ENCODE measurements at regions not wholly inside any gene's neighbourhood (a gene's known extent, or its start where the extent isn't known, plus 50 kb on each side); places are given as distances from the start of the nearest gene placed in this dataset.

DNA sequence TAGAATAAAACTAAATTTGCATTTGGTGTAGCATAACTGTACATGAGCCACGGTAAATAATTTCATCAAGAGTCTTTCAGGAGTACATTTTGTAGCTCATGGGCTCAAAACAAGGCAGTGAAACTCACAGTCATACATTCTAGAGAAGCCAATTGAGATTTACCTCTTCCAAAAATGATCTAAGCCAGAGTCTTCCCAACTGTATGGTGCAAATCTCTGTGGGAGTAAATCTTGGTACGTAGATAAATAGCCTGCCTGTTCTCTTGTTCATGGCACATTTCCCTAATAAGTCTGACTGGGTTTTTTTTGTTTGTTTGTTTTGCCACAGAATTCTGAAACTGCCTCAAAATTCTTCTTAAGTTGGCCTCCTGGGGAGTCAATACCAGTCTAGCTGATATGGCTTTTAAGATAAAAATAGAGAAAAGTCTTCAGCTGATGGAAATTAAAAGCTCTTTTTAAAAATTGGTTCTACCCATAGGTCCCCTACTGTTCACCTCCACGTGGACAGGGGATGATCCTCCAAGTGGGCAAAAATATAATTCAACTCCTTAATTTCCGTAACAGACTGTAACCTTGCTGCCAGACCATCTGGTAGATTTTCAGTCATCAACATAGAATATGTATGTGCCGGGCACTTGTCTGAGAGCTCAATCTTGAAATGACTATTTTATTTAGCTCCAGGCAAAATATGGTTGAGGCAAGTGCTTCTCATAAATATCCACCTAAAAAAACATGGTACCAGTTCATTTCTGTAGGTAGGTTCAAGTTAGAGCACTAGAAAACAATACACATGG, 365.4 kb downstream of the PDHA2 start:
- Histone ChIP-seq H3K36me3 (no peaks in the 10 kb centered on the region), H3K9me3 (no peaks in the 10 kb centered on the region), H3K27ac (no peak overlapping the region), H3K4me1 (no peaks in the 10 kb centered on the region), H3K27me3 (no peaks in the 10 kb centered on the region), H3K4me3 (replicated peaks in 1 of 3) (no peak overlapping the region)
- TF ChIP-seq, protein P1, sequence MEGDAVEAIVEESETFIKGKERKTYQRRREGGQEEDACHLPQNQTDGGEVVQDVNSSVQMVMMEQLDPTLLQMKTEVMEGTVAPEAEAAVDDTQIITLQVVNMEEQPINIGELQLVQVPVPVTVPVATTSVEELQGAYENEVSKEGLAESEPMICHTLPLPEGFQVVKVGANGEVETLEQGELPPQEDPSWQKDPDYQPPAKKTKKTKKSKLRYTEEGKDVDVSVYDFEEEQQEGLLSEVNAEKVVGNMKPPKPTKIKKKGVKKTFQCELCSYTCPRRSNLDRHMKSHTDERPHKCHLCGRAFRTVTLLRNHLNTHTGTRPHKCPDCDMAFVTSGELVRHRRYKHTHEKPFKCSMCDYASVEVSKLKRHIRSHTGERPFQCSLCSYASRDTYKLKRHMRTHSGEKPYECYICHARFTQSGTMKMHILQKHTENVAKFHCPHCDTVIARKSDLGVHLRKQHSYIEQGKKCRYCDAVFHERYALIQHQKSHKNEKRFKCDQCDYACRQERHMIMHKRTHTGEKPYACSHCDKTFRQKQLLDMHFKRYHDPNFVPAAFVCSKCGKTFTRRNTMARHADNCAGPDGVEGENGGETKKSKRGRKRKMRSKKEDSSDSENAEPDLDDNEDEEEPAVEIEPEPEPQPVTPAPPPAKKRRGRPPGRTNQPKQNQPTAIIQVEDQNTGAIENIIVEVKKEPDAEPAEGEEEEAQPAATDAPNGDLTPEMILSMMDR (IDR thresholded peaks at IDR 0.05): no peak
- no peak for TF ChIP-seq POLR2A (IDR thresholded peaks at IDR 0.05)
- intact Hi-C loops (cut with DNase I): no loop called here
- 59 to 77% methylated on average over 5 of the region's 5 CpGs for WGBS, 2 donors
- DNase-seq: no peak

DNA sequence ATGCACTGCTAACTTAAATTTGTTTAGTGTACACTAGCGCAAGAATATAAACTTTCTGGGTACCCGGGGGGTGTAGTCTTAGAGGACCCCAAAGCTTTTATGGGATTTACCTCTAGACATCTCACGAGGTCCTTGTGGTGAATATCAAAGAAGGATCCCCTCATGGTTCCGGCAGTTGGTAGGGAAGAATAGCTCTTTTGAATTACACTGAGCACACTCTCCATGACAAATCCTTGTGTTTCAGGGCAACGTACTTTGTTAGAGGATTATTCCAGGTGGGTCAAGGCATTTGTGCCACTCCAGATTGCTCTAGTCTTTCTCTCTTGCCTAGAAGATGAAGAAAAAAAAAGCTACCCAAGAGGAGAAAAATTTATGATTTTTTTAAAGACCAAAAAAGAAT, 387.6 kb downstream of the PDHA2 start:
- Histone ChIP-seq H3K27ac (no peak overlapping the region), H3K4me1 (no peaks in the 10 kb centered on the region), H3K9me3 (no peaks in the 10 kb centered on the region), H3K27me3 (no peaks in the 10 kb centered on the region), H3K4me3 (replicated peaks in 1 of 3) (no peak overlapping the region), H3K36me3 (no peaks in the 10 kb centered on the region)
- 91 to 94% methylated on average over 5 of the region's 5 CpGs for WGBS, 2 donors
- TF ChIP-seq POLR2A (IDR thresholded peaks at IDR 0.05): no peak
- TF ChIP-seq, protein P1 (IDR thresholded peaks at IDR 0.05): no peak
- DNase-seq: no peak
- intact Hi-C loops (cut with DNase I): no loop called here

DNA sequence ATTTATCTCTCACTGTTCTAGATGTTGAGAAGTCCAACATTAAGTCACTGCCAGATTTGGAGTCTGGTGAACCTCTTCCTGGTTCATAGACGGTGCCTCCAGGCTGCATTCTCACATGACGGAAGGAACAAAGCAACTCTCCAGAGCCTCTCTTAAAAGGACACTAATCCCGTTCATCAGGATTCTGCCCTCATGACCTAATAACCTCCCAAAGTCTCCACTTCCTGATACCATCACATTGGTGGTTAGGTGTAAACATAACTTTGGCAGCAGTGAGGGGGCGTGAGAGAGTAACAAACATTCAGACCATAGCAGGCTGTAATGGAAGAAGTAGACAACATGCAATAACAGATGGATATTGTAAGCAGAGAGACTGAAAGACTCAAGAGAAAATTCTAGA, 388.6 kb downstream of the PDHA2 start:
- WGBS, 2 donors: 84 to 91% methylated on average over 4 of the region's 4 CpGs
- intact Hi-C loops (cut with DNase I): no loop called here
- no peaks in the 10 kb centered on the region for H3K27me3 ChIP-seq

DNA sequence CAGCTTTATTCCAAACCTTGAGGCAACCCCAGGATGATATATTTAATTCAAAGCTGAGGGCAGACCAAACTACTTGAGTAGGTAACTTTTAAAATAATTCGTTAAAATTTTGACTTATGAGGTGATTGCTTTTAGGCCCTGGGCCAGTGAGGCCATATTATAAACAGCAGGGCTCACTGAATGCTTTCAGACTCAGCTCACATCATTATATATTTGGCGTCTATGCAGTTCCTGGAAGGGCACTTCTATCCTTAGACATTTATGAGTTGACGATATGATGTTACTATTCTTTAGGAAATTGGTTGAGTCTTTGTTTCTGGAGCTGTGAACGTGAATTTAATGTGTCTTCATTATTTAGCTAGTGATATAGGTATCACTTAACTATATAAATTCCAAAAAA, 400.1 kb downstream of the PDHA2 start:
- intact Hi-C loops (cut with DNase I): no loop called here
- no peaks in the 10 kb centered on the region for H3K27me3 ChIP-seq
- no peak for DNase-seq
- H3K36me3 ChIP-seq: no peaks in the 10 kb centered on the region
- H3K27ac ChIP-seq: no peak overlapping the region
- no peak overlapping the region for H3K4me3 ChIP-seq (replicated peaks in 1 of 3)
- TF ChIP-seq, protein P1 (IDR thresholded peaks at IDR 0.05): no peak
- TF ChIP-seq POLR2A (IDR thresholded peaks at IDR 0.05): no peak
- H3K9me3 ChIP-seq: no peaks in the 10 kb centered on the region
- no peaks in the 10 kb centered on the region for H3K4me1 ChIP-seq
- WGBS, 2 donors: 89 to 91% methylated on average over 4 of the region's 4 CpGs

More for the DNA sequence above, 388.6 kb downstream of the PDHA2 start:
- H3K36me3 ChIP-seq: no peaks in the 10 kb centered on the region
- no peaks in the 10 kb centered on the region for H3K9me3 ChIP-seq
- H3K27ac ChIP-seq: no peak overlapping the region
- H3K4me1 ChIP-seq: no peaks in the 10 kb centered on the region
- DNase-seq: no peak
- TF ChIP-seq, protein P1 (IDR thresholded peaks at IDR 0.05): no peak
- no peak for TF ChIP-seq POLR2A (IDR thresholded peaks at IDR 0.05)
- no peak overlapping the region for H3K4me3 ChIP-seq (replicated peaks in 1 of 3)

DNA sequence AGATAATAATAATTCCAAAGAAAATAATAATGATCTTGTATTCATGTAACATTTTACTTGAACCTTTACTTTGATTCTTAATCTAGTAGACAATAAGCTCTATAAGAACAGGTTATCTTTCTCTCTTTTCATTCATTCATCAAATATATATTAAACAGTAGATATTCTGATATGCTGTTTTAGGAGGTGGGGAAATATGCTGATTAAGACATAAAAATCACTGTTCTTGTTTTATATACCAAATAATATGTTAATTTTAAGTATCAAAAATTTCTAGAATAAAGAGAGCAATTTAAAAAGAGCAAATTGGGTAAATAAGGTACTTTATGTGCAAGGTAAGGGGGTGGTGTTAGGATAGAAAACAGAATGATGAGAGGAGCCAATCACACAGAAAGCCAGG, 401.9 kb downstream of the PDHA2 start:
- no peak for TF ChIP-seq POLR2A (IDR thresholded peaks at IDR 0.05)
- TF ChIP-seq, protein P1 (IDR thresholded peaks at IDR 0.05): no peak
- intact Hi-C loops (cut with DNase I): no loop called here
- no peaks in the 10 kb centered on the region for H3K4me1 ChIP-seq
- H3K27me3 ChIP-seq: no peaks in the 10 kb centered on the region
- no peak overlapping the region for H3K4me3 ChIP-seq (replicated peaks in 1 of 3)
- no peaks in the 10 kb centered on the region for H3K9me3 ChIP-seq
- H3K27ac ChIP-seq: no peak overlapping the region
- no peak for DNase-seq
- no peaks in the 10 kb centered on the region for H3K36me3 ChIP-seq
